Left kidney (tissue), 1 donor: ENCODE measurements at regions not wholly inside any gene's neighbourhood (a gene's known extent, or its start where the extent isn't known, plus 50 kb on each side); places are given as distances from the start of the nearest gene placed in this dataset.
"Not testable (repeated sequence)": the region's sequence is repeated elsewhere in the genome, so short reads cannot be mapped to it uniquely, and the experiment has no call there.

Experiments used
- DNase-seq: peaks from one replicate; pipeline ENCODE4 v3.0.0-alpha.2; 2013

- DNase-seq: not testable (repeated sequence)
Observed at GRCh38 chr3:110001905-110002304, 664.6 kb upstream of the DPPA4 start.

DNA sequence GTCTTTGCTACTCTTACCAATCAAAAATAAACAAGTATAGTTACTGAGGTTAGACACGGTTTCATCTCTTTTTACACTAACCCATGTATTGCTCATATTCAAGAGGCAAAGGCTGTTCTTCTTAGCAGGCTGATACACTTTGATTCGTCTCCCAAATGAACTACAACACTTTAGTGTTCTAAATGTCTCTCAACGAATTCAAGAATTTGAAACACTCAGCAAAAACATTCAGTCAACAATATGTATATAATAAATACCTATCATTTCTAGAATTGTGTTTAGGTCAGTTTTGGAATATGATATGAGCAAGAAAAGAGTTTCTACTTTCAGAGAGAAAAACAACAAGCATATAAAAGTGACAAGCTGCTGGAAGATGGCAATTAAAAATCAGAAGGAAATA, 669.6 kb upstream of the DPPA4 start:
- DNase-seq: no peak

GRCh38 chr3:110015231-110015963, 678.1 kb upstream of the DPPA4 start:
- no peak for DNase-seq

GRCh38 chr3:110016235-110016815, 679.0 kb upstream of the DPPA4 start:
- no peak for DNase-seq

DNA sequence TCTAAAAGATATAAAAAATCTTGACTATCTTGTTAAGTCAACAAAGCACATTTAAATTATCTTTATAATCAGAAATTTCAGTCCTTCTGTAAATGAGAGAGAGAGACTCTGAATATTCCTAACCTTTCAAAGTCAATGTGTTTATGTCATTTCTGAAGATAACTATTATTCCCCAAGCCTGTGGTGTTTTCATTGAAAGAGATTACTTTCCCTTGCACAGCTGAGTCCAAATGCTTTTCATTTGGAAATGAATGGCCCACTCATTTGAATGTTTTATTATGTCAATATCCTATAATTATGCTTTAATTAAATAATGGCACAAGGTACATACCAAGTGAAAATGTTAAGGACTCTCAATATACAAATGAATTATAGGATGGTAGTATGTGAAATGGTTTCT, 680.0 kb upstream of the DPPA4 start:
- no peak for DNase-seq

GRCh38 chr3:110021659-110022058, 684.3 kb upstream of the DPPA4 start:
- DNase-seq: no peak

- DNase-seq: not testable (repeated sequence)
Observed at GRCh38 chr3:110023022-110023421, 685.7 kb upstream of the DPPA4 start.

DNA sequence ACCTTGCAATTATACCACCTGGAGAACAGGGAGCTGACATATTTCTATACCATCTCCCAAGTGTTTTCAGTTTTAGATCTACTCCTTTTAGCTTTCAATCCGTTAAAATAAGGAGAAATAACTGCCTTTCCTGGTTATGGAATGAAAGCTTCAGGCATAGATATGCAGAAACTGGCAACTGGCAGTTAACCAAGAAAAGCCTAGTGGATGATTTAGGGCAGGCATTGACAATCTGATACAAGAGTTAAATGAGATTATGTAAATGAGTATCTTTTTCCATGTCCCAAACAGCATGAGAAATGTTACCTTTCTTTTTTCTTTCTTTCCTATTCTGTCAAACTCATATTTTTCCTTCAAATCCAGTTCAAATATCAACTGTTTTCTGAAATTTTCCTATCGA, 689.1 kb upstream of the DPPA4 start:
- DNase-seq: no peak

DNA sequence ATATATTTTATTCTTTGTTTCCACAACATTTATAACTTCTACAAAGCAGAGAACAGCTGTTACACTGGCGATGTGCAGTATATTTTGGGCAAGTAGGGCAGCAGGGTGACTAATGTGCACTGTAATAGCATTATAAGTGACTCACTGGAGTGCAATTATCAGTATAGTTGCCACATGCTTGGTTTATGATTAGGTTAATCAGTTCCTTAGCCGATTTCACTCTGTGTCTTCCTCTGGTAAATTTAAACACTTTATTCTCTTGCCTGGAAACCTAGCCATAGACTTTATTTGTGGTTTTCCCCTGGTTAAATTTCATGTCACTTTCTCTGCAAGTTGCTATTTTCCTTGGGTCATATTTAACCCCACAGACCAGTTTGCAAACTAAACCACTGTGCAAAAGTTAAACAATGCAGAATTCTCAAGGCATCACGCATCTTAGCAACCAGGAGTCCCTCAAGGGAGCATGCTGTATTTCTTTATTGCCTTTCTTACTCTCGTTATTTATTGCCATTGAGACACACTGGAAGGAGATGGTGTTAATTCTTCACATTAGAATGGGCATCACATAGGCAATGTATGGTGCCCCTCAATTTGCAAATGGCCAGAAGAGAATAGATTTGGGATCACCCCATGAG, 690.2 kb upstream of the DPPA4 start:
- no peak for DNase-seq

- no peak for DNase-seq
Observed at GRCh38 chr3:110031975-110032374, 694.6 kb upstream of the DPPA4 start.

- no peak for DNase-seq
Observed at GRCh38 chr3:110059431-110059830, 722.1 kb upstream of the DPPA4 start.

GRCh38 chr3:110062716-110063115, 725.4 kb upstream of the DPPA4 start:
- DNase-seq: no peak

DNA sequence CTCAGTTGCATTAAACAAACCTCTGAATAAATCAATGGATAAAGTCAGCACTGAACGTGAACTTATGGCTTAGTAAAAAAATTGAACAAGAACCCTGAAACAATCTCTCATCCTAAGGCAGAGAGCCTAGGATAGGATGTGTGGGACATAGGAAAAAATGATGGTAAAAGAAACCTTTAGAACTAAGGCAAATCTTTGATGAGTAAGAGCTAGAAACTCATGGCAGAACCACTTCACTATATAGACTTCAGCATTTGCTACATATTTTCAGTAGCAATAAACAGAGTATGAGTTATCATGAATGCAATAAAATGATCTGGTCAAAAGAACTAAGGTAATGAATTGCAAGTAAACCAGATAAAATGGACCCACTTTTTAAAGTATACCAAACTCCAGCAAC, 725.8 kb upstream of the DPPA4 start:
- DNase-seq: no peak

GRCh38 chr3:110066206-110066605, 728.9 kb upstream of the DPPA4 start:
- DNase-seq: no peak

DNA sequence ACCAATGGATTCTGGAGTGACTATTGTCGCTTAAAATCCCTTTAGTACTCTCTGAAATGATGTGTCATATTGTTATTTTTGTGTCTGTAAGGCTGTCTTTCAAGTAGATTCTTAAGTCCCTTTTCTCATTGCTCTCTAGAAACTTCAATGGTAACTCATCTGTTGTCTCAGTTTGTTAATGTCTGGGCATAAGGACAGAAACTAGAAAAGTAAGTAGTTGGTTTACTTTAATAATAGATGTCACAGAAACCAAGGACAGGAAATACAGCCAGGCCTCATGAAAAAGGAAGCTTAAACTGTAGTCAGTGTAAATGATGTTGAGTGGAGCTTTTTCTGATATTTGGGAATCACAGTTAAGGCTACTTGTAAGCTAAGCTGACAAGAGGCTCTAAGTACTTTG, 730.2 kb upstream of the DPPA4 start:
- DNase-seq: no peak

GRCh38 chr3:110069761-110070160, 732.4 kb upstream of the DPPA4 start:
- no peak for DNase-seq

DNA sequence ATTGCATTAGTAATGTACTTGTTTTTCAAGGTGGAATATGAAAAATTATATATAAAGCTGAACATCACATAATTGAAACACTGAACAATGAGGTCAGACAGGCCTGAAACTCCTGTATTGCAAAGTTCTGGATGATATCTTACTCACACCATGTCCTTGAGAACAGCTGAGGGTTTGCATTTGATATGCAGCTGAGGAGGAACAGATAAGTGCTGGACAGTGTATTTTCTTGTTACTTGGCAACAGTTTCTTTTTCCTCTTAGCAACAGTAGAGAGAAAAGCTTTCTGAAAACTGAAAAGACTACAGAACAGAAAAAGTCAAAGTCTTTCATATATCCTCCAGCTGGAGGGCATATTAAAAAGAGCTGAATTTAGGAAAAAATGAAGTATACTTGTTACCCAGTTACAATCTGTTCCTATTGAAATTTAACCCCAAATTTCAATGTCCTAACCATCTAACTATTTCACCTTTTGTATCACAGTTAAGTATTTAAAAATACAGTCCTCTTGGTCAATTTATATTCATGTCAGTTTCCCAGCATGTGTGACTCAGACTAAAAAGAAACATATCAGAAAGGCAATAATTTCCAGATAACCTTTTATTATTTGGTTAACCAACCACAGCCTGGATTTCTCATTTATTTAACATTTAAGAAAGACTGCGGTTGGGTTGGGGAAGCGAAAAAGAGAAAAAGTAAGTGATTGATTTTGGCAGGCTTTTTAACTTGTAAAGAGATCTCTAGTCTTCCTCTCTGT, 733.0 kb upstream of the DPPA4 start:
- DNase-seq: peak; percentile 27

- DNase-seq: no peak
Observed at GRCh38 chr3:110074095-110074494, 736.7 kb upstream of the DPPA4 start.

DNA sequence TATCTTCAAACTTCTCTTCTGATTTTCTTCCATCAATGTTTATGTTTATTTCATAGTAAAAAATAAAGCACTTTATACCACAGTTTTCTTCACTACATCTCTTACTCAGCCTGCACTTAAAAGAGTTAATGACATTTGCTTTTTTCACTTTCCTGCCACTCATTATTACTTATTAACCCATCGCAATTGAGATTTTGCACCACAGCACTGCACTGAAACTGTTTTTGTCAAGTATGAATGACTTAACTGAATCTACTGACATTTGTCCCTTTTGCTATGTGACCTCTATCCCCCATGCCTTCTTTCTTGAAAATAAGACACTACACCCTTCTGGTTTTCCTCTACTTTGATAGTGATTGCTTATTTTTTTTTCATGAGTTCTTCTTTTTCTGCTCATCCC, 739.7 kb upstream of the DPPA4 start:
- DNase-seq: no peak

DNA sequence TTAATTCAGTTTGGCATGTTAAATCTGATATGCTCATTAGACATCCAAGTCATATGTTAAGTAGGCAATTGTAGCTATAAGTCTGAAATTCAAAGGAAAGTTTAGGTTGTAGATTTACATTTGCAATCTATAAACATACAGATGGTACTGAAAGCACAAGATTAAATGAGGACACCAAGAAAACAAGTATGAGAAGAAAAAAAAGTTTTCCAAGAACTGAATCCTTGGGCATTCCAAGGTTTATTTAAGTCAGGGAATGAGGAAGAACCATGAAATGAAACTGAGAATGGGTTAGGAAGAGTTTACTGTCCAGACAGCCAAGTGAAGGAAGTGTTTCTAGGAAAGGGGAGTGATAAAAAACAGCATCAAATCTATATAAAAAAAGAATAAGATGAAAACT, 756.1 kb upstream of the DPPA4 start:
- no peak for DNase-seq

DNA sequence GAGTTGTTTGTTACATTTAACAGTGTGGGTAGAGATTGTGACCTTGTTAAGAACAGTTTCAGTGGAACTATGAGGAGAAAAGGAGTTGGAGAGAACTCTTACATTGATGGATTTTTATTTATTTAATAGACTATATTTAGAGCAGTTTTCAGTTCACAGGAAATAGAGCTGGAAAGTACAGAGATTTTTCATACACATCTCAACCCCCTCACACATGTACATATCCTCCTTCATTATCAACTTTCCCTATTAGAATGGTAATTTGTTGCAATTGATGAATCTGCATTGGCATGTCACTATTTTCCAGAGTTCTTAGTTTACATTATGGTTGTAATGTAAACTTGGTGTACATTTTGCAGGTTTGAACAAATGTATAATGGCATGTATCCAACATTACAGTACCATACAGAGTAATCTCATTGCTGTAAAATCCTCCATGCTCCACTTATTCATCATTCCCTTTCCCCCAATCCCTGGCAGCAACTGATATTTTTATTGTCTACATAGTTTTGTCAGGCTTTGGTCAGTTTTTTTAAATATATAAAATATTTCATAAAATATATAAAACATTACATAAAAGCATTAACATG, 756.6 kb upstream of the DPPA4 start:
- no peak for DNase-seq

GRCh38 chr3:110099711-110100110, 762.4 kb upstream of the DPPA4 start:
- DNase-seq: no peak

DNA sequence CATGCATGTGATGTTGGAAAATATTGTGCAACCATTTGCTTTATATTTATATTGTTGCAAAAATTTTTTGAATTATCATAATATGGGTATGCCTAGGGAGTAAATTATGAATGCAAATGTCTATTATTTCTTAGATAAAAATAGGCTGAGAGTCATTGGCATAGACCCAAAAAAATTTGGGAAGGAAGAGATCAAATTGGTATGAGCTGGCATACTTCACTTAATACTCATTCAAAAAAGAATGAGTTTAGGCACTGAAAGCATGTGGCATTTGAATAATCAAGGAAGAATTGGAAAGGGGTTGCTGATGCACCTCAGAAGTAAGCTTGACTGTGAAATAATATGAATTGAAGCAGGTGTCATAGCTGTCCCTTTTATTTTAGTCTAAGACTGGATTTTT, 764.0 kb upstream of the DPPA4 start:
- no peak for DNase-seq
